HG02970 (cell line): ENCODE measurements at regions not wholly inside any gene's neighbourhood (a gene's known extent, or its start where the extent isn't known, plus 50 kb on each side); places are given as distances from the start of the nearest gene placed in this dataset.

Experiments used
- ATAC-seq: cut with Tn5 transposase; IDR thresholded peaks from one replicate; pipeline ENCODE4 v1.9.1; 2021; ENCODE audit warnings: mild to moderate bottlenecking, moderate library complexity, moderate number of reproducible peaks; ENCODE audit not compliant: unreplicated experiment, low FRiP score

DNA sequence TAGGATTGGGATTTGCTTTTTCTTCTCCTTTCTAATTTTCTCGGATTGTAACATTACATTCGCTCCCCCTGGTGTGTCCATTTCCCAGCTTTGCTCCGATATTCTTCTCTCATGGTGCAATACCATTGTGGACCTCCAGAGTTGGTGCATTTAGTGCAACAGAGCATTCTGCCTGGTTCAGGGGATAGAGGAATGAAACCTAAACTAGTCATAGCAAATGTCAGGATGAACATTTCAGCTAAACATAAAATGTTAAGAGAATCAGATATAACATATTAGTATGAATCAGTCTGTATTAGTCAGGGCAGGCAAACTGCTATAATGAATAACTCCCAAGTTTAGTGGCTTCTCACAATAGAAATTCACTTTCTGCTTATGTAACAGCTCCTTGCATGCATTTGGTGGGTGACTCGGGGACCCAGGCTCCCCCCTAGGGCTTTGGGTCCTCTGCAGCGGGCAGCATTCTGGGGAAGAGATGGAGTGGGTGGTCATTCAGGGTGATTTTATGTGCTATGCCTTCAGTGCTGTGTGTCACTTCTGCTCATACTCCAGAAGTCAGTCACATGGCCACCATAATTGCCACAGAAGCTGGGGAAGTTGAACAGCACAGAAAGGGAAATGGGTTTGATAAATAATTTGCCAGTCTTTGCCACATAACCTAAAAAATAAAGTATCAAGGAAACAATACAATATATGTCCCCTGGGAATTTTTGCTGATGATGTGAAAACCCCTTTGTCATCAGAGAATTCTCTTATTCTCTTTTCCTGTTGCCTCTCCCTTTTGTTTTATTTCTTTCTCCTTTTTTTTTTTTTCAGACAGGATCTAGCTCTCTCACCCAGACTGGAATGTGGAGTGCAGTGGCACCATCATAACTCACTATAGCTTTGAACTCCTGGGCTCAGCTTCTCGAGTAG, 111.0 kb downstream of the HSPH1 start:
- ATAC-seq, result no peak

DNA sequence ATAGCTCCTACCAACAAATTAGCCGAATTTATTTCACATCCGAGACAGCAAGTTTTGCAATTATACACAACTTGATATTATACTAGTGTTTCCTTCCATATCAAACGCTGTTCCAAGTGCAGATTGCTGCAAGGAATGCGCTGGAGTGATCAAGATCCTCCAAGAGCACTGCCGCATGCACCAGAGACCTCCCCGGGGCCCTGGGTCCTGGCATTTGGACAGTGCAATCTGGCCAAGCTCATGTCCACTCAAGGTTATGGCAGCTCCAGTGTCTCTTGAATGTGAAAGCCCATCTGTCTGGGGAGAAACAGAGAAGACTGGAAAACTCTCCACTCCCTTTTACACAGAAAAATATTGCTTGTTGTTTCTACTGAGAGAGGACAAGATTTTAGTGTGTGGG, 111.9 kb downstream of the HSPH1 start:
- ATAC-seq, result no peak

DNA sequence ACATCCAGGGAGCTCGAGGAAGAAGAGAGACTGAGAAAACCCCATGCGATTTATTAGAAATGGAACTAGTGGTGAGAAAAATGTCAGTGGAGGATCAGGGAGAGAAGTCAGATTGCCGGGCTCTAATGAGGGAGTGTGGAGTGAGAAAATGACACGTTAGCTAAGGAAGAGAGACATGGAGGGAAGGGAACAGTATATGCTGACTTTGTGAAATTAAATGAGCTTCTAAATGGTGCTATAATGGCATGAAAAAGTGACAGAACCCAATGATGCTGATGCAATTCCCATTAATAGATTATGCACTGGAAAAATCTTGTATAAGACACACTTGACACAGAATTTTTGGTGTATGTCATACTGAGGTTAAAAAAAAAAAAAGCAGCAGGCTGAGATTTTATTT, 112.6 kb downstream of the HSPH1 start:
- ATAC-seq, result no peak

DNA sequence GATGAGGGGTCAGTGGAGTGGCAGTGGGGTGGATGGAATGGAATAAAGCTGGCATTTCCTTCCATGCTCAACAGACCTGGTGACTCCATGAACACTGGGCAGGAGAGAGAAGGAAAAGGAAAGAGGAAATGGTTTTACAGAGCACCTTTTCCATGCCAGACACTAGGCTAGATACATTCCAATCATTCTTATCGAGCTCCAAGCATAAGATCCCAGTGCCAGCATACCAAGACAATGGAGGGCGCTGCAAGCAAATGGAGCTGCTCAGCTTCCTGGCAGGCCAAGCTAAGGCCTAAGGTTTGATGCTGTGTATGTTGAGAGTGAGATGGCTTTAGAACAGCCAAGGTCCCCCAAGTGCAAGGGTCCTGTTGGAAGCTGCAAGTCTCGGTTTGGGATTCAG, 113.2 kb downstream of the HSPH1 start:
- no peak for ATAC-seq

DNA sequence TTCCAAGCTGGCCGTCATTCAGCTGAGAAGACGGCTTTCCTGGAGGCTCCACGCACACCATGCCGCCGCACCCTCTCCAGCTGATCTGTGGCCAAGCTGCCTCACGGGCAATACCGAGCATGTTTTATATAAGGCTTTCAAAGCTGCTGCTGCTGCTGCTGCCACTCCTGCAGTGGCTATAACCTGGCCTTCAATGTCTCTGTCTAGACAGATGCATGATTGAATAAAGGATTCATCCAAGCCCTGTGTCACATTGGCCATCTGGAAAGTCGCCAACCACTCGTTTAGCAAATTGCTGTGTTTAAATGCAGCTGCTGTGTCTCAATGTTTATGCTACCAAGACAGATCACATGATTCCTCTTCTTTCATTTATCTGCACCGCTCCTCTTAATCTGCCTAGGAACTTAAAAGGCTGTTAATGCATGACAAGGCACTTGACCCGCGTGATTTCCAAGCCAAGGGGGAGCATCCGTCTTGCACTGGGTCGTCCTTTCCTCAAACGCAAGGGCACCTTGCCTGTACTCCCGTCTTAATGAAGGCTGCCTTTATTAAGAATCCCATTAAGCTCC, 114.3 kb downstream of the TEX26 start:
- ATAC-seq, result no peak

DNA sequence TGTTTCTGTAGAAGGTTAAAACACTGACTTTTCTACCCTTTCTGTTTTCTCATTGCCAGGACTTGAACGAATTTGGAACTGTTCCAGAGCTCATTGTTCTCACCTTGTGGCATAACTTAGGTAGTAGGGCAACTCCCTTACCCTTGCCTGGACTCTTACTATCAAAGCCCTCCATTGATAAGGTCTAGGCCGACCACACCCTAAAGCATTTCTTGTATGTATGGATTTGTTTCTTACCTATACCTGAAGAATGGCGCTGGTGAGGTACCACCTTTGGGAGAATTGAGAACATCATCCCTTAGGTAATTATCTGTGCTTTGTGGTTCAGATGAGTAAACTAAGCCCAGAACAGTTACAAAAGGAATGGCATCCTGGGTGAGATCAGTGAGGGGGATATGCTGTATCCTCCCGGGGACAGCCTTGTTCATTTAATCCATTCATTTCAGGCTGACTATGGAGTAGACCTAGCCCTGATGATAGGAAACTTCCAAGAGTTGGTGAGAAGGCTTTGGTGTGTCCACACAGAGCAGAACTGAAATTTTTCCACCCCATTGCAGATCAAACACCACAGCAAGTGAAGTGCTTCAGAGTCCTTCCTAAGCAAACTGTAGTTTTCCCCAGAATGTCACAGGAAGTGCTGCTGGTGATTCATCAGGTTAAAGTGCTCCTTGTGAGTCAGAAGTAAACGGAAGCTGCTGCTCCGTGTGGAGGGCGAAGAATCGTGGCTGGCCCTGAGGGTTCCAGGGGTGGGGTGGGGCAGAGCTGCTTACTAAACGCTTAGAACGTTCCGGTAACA, 113.0 kb downstream of the TEX26 start:
- no peak for ATAC-seq

DNA sequence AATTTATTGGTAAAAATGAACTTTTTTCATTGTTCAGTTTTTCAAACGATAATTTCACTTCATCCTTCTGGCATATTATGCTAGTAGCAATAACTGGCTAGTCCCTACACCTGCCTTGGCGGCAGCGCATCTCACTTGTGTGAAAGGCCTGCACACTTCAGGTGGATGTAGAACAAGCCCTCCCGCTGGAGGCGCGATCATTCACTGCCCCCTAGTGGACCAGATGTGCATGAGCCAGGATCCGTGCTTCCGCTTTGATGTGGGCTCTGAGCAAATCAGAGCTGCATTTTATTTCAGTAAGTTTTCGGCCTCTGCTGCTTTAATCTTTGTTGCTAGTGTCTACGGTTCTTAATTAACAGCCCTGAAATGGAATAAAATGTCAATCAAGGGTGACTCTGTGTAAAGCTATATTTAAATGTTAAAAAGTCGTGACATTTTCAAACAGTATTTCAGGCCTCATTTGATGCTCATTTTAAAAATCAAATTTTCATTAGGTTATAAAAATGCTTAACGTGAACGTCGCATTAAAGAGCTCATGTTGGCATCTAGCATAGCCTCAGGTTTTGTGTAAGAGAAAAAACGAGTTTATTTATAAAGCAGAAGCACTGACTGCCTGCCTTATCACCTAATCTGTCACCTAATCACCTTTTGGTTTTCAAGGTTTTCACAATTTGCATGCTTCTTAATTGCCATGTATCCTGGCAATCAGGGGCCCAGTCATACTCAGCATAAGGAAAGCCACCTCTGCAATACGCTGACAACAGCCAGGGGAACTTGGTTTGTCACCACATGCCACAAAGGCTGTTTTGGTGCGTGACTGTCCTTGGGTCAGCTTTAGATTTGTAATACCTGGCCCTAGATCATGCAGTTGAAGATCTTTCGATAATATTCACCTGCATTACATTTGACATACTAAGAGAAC, 112.2 kb downstream of the TEX26 start:
- peak; percentile 82 for ATAC-seq

DNA sequence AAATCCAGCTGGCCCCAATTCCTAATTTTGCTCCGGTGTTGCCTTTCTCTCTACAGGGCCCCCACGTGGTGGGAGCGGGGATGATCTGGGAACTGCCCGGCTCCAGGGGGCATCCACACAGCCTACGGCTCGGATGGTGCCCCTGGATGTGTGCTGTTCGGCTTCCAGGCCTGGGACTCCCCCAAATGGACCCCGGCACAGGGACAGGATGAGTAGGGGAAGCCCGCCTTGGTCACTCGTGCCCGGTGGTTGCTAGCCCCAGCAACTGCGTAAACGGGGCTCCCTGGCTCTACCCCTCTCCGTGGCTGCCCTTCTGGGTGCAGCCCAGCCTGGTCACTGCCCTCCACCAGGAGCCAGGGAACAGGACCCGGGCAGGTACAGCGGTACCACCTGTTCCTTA, 111.5 kb downstream of the TEX26 start:
- peak; percentile 29 for ATAC-seq

DNA sequence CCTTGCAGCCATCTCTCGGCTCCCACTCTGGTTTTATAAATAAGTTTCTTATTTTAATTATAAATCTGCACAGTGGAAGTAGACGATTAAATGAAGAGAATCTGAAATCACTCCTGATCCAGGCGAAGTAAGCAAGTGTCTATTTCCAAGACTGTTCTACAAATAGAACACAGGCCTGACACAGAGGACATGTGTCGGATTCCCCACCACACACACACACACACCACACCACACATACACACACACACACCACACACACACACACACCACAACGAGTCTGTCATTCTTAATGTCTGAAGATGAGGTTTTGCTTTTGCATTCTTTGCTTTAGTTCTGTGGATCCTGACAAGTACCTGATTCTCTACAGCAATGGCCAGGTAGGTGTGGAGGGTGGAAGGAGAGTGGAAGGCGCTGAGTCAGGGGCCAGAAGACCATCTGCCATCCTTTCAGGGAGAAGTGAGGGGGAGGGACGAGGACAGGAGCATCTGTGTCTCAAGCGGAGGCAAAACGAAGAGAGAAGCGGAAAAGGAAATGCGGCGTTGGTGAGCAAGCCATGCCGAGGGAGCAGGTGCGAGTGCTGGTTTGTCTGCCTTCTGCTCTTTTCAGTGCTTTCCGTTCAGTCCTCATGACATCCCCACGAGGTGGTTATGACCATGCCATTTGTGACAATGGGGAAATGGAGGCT, 110.2 kb downstream of the TEX26 start:
- no peak for ATAC-seq

DNA sequence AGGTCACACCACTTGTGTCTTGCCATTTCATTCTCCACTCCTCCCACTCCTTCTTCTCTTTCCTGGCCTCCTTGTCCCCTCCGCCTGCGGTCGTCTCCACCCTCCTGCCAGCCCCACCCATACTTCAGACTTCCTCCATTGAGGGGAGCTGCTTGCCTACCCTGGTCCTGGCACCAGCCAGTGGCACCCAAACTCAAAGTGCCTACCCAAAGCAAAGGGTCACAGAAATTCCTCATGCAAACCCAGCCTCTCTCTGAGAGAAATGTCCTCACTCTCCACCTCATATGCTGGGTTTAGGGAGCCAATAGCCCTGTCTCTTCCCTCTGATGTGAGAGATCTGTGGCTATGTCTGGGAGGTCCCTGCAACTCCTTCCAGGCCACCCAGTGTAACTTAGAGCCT, 109.6 kb downstream of the TEX26 start:
- ATAC-seq, result no peak

DNA sequence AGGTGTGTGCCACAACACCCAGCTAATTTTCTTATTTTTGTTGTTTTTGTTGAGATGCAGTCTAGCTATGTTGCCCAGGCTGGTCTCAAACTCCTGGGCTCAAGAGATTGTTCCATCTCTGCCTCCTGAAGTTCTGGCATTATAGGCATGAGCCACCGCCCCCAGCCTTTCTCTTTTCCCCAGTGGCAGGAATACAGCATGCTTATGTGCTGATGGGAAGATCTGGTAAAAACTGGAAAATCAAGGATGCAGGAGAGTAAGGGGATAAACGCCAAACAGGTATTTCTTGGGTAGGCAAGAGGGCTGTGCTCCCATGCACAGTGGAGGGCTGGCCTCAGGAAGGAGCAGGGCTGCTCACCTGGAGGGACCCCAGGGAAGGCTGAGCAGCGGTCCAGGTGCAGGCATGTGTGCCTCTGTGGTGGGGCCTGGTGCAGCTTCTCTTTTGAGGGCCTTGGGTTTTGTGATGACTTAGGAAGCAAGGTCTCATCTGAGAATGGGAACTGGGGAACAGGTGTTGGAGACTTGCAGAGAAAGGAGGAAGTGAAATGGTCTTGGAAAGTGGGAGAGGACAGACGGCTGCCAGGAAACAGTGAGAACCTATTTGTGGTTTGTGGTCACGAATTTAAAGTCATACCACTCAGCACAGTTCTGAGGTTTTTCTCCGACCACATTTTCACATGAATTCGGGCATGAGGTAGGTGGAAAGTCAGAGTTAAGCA, 106.5 kb downstream of the TEX26 start:
- ATAC-seq, result no peak

DNA sequence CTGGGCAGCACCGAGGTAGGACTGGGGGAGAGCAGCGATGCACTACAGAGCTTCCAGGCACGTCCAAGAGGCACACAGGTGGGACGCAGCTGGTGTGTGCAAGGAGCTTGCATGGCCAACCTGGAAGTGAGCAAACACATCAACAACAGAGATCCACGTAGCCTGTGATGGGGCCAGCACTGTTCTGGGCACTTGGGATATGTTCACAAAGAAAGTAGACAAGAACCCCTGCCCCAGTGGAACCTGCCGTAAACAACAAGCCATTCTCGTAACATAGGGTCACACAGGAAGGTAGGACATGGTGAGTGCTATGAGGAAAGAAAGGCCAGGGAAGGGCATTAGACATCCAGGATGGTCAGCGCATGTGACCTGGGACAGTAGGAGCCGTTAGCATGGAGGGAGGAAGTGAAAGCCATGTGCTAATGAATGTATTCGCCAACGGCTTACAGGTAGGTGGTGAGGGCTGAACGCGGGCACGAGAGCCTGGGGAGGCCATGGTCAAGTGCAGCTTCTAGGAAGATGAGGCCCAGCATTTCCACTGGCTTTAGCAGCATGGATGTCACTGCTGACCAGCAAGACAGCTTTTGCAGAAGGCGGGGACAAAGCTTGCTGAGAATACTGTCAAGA, 105.5 kb downstream of the TEX26 start:
- no peak for ATAC-seq

DNA sequence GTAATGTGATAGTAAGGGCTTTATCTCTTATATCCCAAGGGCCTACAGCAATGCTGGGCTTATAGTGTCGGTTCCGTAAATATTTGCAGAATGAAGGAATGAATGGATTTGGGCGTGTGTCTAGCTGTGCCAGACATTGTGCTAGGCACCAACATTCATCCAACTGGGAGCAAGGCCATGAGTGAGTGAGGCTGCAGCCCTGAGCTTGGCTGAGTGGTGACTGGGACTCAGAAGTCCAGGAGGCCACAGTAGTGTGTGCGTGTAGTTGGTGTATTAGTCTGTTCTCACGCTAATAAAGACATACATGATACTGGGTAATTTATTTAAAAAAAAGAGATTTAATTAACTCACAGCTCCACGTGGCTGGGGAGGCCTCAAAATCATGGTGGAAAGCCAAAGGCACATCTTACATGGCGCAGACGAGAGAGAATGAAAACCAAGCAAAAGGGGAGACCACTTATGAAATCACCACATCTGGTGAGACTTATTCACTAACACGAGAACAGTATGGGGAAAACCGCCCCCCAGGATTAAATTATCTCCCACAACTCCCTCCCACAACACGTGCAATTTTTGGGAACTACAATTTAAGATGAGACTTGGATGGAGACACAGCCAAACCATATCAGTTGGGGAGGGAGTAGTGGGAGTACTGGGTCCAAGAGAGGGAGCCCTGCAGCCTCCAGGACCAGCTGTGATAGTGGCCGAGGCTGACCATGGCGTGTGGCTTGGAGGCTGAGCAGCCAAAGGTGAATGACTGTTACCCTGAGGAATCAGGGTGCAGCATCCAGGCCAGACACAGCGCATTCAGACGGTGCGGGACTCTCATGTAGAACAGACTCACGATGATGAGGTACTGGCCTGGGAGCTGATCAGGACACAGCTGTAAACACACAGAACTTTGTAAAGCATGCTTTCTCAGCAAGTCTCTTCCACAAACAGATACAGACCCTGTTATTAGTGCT, 104.6 kb downstream of the TEX26 start:
- ATAC-seq, result no peak

DNA sequence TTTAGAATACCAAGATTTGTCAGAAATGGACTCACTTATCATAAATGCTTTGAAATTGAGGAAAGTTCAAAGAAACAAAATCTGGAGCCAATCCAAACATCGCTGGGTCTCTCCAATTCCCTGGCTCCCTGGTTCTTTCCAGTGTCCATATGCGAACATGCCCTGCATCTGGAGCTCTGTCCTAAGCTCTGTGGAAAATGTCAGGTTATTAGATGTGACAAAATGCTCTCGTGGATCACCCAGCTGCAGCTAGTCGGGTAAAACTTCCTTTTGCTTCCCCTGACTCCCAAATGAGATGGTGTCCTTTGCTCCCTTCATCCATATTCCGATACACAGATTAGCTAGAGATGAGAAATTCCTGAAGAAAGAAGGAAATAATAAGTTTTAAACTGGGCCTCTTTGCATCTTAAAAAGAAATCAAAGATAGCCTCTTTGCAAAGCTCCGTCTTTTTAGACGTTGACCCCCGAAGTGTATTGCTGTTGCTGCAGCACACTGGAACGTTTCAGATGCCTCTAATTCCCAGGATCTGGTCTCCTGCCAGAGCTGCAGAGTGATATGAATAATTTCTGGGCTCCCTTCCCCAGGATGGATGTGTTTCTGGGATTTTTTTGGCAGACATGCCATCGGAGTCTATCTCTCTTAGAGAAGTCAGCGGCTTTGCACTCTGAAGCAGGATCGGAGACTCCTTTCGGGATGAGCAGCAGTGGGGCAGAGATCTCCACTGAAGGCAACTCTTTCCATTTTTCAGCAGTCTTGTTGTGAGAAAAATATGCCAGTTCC, 102.9 kb downstream of the TEX26 start:
- no peak for ATAC-seq

DNA sequence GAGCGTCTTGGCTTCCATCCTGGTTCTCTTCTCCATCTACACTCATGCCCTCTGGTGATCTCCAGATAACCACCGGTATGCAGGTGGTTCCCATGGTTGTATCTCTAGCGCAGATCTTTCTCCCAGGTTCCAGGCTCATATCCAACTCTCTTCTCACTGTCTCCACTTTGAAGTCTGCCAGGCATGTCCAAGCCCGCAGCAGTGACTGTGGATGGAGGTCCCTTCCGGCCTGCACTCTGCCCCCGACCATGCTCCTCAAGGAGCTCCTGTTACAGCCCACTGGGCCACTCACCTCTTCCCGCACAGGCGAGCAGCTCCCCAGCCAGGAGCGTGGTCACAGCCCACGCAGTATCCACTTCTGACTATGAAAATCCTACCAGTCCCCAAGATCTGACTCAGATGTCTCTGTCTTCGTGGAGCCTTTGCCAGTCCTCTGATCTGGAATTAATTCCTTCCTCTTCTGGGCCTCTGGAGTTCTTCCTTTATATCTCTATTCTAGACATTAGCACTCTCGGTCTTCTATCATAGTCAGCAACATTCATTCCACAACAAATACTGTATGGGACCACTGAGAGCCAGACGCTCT, 100.2 kb downstream of the TEX26 start:
- no peak for ATAC-seq

DNA sequence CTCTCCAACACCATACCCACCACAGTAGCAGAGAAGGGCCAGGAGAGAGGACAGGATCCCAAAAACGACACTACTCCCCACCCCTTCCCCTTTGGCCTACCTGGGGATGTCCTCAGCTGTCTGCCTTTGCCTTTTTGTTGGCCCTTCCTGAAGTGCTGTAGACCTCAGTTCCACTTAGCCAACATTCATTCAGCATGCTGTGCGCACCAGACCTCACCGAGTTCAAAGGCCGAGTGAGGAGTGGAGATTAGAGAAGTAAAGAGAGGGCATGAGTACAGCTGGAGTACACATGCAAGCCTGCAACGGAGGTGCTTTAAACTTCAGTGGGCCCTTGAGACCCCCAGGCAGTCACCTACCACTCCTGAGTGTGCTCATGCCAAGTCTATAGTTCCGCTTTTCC, 99.0 kb downstream of the TEX26 start:
- no peak for ATAC-seq
